Brain microvascular endothelial cell (primary cell): ENCODE measurements at regions not wholly inside any gene's neighbourhood (a gene's known extent, or its start where the extent isn't known, plus 50 kb on each side); places are given as distances from the start of the nearest gene placed in this dataset.
A peak's percentile ranks its signal among the peaks of the same experiment; 100 is the strongest.

ENCODE experiments used
- DNase-seq: peaks from one replicate; pipeline ENCODE4 v3.0.0-alpha.2; 2020
- H3K27ac ChIP-seq: fragments of 250-450 bp; sonication (Bioruptor Pico); 2 replicates; pipeline ENCODE4 v1.5.1; 2020; ENCODE audit warnings: mild to moderate bottlenecking, moderate library complexity
- H3K27me3 ChIP-seq: fragments of 250-450 bp; sonication (Bioruptor Pico); replicated peaks from 2 replicates; pipeline ENCODE4 v1.5.1; 2020; ENCODE audit warnings: mild to moderate bottlenecking
- H3K36me3 ChIP-seq: fragments of 250-450 bp; sonication (Bioruptor Pico); replicated peaks from 2 replicates; pipeline ENCODE4 v1.5.1; 2020; ENCODE audit warnings: mild to moderate bottlenecking
- H3K4me3 ChIP-seq: 2 replicates; pipeline ENCODE4 v1.5.1; 2011; ENCODE audit warnings: low read depth, mild to moderate bottlenecking, control low read depth, low read length, moderate library complexity
- CTCF ChIP-seq: IDR thresholded peaks from 2 replicates; pipeline ENCODE4 v1.5.1; 2011; ENCODE audit warnings: low read depth, mild to moderate bottlenecking, moderate library complexity, low read length, control low read depth, inconsistent platforms; ENCODE audit errors: missing control alignments
- in situ Hi-C: cut with HindIII; loops from 2 replicates; pipeline ENCODE4 v1.10.0; 2017; ENCODE audit warnings: low sequenced_read_pairs, low pct_ligation_motif_present

- no peak for TF ChIP-seq CTCF
- H3K4me3 ChIP-seq: no peak overlapping the region
- no peak overlapping the region for H3K27ac ChIP-seq
- in situ Hi-C loops: no loop called here
- DNase-seq: no peak
- H3K36me3 ChIP-seq: no peaks in the 10 kb centered on the region
- no peaks in the 10 kb centered on the region for H3K27me3 ChIP-seq
These were observed 773.4 kb upstream of the RAG2 start for GRCh38 chr11:37371346-37371970.

- Histone ChIP-seq H3K36me3 (no peaks in the 10 kb centered on the region), H3K4me3 (no peak overlapping the region), H3K27ac (no peak overlapping the region), H3K27me3 (no peaks in the 10 kb centered on the region)
- peak; percentile 27 for DNase-seq
- in situ Hi-C loops: no loop called here
- no peak for TF ChIP-seq CTCF
These were observed 772.8 kb upstream of the RAG2 start for GRCh38 chr11:37370817-37371216.

GRCh38 chr11:37364246-37364839 is 766.3 kb upstream of the RAG2 start:
- TF ChIP-seq CTCF: no peak
- Histone ChIP-seq H3K4me3 (no peak overlapping the region), H3K27ac (no peak overlapping the region), H3K36me3 (no peaks in the 10 kb centered on the region), H3K27me3 (no peaks in the 10 kb centered on the region)
- DNase-seq: no peak
- in situ Hi-C loops: no loop called here

GRCh38 chr11:37353192-37353591 is 755.2 kb upstream of the RAG2 start:
- Histone ChIP-seq H3K36me3 (no peaks in the 10 kb centered on the region), H3K4me3 (no peak overlapping the region), H3K27ac (no peak overlapping the region), H3K27me3 (no peaks in the 10 kb centered on the region)
- in situ Hi-C loops: no loop called here
- no peak for DNase-seq
- no peak for TF ChIP-seq CTCF

- Histone ChIP-seq H3K27ac (no peak overlapping the region), H3K27me3 (no peaks in the 10 kb centered on the region), H3K36me3 (no peaks in the 10 kb centered on the region), H3K4me3 (no peak overlapping the region)
- in situ Hi-C loops: no loop called here
- no peak for DNase-seq
- TF ChIP-seq CTCF: no peak
These were observed 754.4 kb upstream of the RAG2 start for GRCh38 chr11:37352485-37352884.

GRCh38 chr11:37343290-37343689 is 745.3 kb upstream of the RAG2 start:
- H3K36me3 ChIP-seq: no peaks in the 10 kb centered on the region
- in situ Hi-C loops: no loop called here
- H3K4me3 ChIP-seq: no peak overlapping the region
- H3K27me3 ChIP-seq: no peaks in the 10 kb centered on the region
- no peak for TF ChIP-seq CTCF
- DNase-seq: no peak
- no peak overlapping the region for H3K27ac ChIP-seq
